OCI-LY7 (cell line): ENCODE measurements at regions not wholly inside any gene's neighbourhood (a gene's known extent, or its start where the extent isn't known, plus 50 kb on each side); places are given as distances from the start of the nearest gene placed in this dataset.
A peak's percentile ranks its signal among the peaks of the same experiment; 100 is the strongest.

Experiments
- CTCF ChIP-seq: fragments of 200-600 bp; sonication (generic); conservative IDR thresholded peaks from 2 replicates; pipeline ENCODE4 v1.5.1; 2014; ENCODE audit warnings: mild to moderate bottlenecking, antibody characterized with exemption, low read length, moderate library complexity, mixed read lengths
- EZH2phosphoT487 ChIP-seq: fragments of 200-600 bp; sonication (generic); IDR thresholded peaks from 2 replicates; pipeline ENCODE4 v1.6.1; 2018; ENCODE audit warnings: low read depth, borderline replicate concordance, mild to moderate bottlenecking, mixed run types, antibody characterized with exemption, low read length, moderate library complexity, mixed read lengths

GRCh38 chr3:43223670-43224364, 62.5 kb upstream of the SNRK start:
- peak; percentile 67 for TF ChIP-seq CTCF
- no peak for TF ChIP-seq EZH2phosphoT487
